NCI-H1092 treated with DMSO at 0.1 percent for 48 hours (cell line): ENCODE measurements at regions not wholly inside any gene's neighbourhood (a gene's known extent, or its start where the extent isn't known, plus 50 kb on each side); places are given as distances from the start of the nearest gene placed in this dataset.
"Not testable (repeated sequence)": the region's sequence is repeated elsewhere in the genome, so short reads cannot be mapped to it uniquely, and the experiment has no call there.

Experiments
- DNase-seq: peaks from one replicate; lab custom pipeline; 2025; lab: John Stamatoyannopoulos, UW

- DNase-seq, result no peak
These were observed 186.8 kb downstream of the FRK start for GRCh38 chr6:115873901-115874300.

DNA sequence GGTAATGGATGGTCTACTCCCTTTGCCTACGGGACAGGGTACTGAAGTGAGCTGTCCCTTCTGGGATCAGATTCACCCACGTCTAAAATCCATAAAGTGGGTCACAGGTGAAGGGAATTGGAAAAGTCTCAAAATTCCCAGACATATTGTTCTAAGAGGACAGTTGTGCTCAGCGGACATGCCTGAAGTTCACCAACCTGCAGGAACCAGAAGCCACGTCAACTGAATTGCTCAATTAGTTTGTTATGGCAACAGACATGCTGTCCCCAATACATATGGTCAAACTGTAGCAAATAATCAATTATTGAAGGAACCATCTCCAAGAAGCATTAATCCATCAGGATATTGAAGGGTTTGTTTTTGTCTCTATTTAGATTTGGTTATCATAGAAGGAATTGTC is 190.2 kb downstream of the FRK start:
- no peak for DNase-seq

GRCh38 chr6:115865914-115866313 is 194.8 kb downstream of the FRK start:
- DNase-seq, result no peak

DNA sequence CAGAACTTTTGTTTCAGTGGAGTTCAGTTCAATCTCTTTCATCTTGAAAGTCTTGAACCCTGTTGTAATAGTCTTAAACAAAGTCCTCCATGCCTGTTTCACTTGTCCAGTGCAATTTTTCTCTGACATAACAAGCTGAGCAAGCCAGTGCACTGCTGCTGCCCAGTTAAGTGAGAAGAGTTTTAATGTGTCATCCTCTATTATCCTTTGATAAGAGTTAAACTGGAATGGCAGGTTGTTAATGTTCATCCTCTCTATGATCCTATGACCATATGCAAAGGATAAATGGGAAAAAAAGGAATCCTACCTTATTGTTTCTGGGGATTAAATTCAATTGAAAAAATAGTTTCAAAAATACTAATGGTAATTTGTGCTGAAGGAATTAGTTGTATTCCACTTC is 197.5 kb downstream of the FRK start:
- DNase-seq, result no peak

DNA sequence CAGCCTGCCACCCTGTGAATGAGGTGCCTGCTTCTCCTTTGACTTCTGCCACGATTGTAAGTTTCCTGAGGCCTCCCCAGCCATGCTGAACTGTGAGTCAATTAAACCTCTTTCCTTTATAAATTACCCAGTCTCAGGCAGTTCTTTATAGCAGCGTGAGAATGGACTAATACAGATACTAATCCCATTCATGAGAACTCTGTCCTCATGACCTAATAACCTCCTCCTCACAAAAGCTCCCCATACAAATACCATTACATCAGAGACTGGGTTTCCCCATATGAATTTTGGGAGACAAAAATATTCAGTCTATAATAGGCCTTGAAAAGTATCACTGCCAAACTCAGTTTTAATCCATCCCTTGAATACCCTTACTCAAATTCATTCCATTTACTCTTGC is 199.0 kb downstream of the FRK start:
- DNase-seq, result not testable (repeated sequence)

- DNase-seq, result not testable (repeated sequence)
These were observed 201.1 kb downstream of the FRK start for GRCh38 chr6:115859577-115859976.

- DNase-seq, result no peak
These were observed 205.6 kb downstream of the FRK start for GRCh38 chr6:115854866-115855665.

DNA sequence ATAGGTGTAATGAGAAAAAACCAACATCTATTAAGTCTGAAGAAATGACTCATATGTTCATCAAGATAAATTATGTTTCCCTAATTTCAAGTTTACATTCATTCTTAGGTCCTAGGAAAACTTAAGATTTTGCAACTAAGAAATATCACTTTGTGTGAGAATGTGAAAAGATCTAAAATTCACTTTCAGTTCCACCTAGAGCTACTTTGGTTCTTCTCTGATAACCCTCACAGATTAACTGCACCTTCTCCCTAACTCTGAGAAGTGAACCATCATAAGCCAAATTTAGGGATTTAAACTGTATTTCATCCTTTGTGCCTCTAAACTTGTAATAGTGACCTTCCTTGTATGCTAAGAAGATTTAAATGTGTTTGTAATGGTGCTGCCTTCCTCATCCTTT is 213.0 kb downstream of the FRK start:
- no peak for DNase-seq

DNA sequence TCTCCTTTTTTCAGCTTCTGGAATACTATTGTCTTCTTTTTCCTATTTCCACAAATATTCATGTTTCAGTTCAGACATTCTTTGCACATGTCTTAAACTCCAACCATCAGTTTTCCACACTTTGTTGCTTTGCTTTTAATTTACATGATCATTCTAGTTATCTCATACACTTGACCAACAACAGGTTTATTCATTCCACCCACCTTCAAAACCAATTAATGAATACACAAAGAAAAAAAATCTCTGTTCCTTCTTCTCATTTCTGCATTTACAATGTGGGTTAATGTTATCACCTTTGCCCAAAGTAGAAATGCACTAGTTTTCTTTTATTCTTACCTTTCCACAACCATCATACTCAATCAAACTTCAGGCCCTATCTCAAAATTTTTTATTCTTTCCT is 216.7 kb downstream of the FRK start:
- no peak for DNase-seq

GRCh38 chr6:115842338-115842737 is 218.4 kb downstream of the FRK start:
- no peak for DNase-seq

- DNase-seq, result no peak
These were observed 221.0 kb downstream of the FRK start for GRCh38 chr6:115839583-115840181.

- no peak for DNase-seq
These were observed 221.8 kb downstream of the FRK start for GRCh38 chr6:115838763-115839401.

DNA sequence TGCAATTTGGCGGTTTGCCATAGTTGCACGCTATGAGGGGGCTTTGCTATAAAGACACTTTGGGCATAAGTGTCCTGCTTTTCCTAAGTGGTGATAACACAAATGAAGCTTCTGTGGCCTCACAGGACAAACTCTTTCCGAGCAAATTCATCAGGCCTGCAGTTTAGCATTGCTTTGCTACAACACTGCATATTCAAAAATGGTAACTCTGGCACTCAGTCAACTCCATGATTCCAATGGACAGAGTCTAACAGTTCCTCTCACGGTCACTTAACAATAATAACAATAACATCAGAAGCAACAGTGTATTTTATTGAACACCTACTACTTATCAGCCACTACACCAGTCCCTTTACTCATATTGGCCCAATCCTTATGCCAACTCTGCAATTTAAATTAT is 222.5 kb downstream of the FRK start:
- no peak for DNase-seq

GRCh38 chr6:115836374-115836773 is 224.3 kb downstream of the FRK start:
- not testable (repeated sequence) for DNase-seq

- no peak for DNase-seq
These were observed 225.4 kb downstream of the FRK start for GRCh38 chr6:115835314-115835713.

DNA sequence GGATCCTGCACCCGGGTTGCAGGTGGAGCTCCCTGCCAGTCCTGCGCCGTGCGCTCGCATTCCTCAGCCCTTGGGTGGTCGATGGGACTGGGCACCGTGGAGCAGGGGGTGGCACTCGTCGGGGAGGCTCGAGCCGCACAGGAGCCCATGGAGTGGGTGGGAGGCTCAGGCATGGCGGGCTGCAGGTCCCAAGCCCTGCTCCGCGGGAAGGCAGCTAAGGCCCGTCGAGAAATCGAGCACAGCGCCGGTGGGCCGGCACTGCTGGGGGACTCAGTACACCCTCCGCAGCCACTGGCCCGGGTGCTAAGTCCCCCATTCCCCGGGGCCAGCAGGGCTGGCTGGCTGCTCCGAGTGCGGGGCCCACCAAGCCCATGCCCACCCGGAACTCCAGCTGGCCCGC is 226.1 kb downstream of the FRK start:
- not testable (repeated sequence) for DNase-seq

- DNase-seq, result no peak
These were observed 227.9 kb downstream of the FRK start for GRCh38 chr6:115832786-115833185.

GRCh38 chr6:115832186-115832585 is 228.5 kb downstream of the FRK start:
- no peak for DNase-seq

DNA sequence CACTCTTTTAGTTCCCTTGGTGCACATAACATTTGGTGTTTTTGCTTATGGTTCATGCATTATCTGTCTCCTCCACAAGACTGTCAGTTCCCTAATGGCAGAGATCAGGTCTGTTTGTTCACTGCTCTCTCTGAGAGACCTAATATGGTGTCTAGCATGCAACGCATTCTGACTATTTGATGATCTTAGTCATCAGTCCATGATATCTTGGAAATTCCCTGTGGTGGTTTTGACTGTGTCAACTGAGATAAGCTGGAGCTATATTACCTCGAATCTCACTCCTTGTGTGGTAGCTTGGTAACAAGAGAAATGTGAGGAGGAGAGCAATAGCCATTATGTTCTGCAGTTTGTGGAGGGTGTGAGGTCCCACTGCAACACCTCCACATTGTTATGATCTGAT is 229.8 kb downstream of the FRK start:
- no peak for DNase-seq

GRCh38 chr6:115821798-115822197 is 238.9 kb downstream of the FRK start:
- DNase-seq, result no peak

DNA sequence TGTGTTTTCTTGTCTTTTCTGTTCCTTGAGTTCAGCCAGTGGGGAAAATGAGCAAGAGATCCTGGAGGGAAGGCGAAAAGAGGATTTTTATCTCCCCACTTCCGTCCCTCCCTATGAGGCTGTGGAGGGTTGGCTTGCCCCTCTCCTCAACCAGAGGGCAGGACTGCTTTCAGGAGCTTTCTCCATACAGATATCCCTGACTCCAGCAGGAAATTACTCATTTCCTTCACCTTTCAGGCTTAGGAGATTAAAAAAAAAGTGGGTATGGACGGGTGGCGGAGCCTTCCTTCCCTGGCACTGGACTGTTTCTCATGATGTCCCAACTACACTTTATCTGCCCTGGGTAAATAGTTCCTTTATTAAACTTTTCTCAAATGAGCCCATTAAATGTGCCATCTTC is 241.2 kb downstream of the FRK start:
- no peak for DNase-seq

- DNase-seq, result no peak
These were observed 243.5 kb downstream of the FRK start for GRCh38 chr6:115817161-115817560.

DNA sequence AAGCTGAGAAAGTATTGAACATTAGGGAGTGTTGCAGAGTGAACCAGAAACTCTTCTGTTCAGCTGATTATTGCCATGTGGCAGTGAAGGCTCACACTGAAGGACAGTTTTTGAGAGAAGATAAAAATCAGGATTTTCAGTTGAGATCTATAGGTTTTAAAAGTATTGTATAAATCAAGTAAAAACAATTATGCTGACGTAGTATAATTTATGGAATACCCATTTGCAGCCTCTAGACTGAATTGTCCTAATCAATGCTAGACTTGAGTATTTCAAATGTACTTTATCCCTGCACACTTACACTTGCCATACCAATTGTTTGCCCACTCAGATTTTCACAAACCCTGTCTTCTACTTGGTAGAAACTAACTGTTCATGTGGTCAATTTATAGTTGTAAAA is 245.8 kb downstream of the FRK start:
- no peak for DNase-seq
